LNCAP (cell line): ENCODE measurements at regions not wholly inside any gene's neighbourhood (a gene's known extent, or its start where the extent isn't known, plus 50 kb on each side); places are given as distances from the start of the nearest gene placed in this dataset.

ENCODE experiments used
- TF ChIP-seq, protein P1 (sequence below): fragments of 450-650 bp; IDR thresholded peaks from 2 replicates; pipeline ENCODE4 v1.5.1; 2017; ENCODE audit warnings: mild to moderate bottlenecking

DNA sequence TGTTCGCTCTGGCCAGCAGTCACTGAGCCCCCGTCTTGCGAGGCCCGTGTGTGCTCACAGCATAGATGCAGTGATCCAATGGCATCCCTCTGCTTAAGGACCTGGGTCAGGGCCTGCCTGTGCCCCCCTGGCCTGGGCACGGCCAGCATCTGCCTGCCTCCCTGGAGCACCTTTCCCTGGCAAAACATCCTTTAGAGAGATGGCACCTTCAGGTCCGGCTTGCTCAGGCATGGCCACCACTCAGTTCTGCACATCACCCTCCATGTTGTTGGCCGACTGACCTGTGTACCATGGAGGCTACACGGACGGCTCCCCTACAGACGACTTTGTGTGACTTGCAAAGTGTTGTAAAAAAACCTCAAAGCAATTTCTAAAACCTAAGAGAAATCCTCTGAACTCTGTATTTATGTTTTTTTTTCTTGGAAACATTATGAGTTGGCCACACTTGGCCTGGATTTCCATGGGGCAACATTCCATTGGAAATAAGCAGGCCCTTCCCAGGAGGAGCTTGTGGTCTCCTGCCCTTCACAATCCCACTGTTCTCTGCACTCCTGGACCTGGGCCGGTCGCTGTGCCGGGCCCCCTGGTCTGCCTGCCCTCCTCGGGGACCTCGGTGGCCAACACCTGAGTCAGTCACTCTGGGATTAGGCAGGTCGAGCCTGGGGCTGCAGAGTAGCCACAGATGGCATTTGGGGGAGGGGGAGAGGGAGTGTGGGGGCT is 592.4 kb downstream of the TBC1D22A start:
- TF ChIP-seq, protein P1, sequence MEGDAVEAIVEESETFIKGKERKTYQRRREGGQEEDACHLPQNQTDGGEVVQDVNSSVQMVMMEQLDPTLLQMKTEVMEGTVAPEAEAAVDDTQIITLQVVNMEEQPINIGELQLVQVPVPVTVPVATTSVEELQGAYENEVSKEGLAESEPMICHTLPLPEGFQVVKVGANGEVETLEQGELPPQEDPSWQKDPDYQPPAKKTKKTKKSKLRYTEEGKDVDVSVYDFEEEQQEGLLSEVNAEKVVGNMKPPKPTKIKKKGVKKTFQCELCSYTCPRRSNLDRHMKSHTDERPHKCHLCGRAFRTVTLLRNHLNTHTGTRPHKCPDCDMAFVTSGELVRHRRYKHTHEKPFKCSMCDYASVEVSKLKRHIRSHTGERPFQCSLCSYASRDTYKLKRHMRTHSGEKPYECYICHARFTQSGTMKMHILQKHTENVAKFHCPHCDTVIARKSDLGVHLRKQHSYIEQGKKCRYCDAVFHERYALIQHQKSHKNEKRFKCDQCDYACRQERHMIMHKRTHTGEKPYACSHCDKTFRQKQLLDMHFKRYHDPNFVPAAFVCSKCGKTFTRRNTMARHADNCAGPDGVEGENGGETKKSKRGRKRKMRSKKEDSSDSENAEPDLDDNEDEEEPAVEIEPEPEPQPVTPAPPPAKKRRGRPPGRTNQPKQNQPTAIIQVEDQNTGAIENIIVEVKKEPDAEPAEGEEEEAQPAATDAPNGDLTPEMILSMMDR: no peak

DNA sequence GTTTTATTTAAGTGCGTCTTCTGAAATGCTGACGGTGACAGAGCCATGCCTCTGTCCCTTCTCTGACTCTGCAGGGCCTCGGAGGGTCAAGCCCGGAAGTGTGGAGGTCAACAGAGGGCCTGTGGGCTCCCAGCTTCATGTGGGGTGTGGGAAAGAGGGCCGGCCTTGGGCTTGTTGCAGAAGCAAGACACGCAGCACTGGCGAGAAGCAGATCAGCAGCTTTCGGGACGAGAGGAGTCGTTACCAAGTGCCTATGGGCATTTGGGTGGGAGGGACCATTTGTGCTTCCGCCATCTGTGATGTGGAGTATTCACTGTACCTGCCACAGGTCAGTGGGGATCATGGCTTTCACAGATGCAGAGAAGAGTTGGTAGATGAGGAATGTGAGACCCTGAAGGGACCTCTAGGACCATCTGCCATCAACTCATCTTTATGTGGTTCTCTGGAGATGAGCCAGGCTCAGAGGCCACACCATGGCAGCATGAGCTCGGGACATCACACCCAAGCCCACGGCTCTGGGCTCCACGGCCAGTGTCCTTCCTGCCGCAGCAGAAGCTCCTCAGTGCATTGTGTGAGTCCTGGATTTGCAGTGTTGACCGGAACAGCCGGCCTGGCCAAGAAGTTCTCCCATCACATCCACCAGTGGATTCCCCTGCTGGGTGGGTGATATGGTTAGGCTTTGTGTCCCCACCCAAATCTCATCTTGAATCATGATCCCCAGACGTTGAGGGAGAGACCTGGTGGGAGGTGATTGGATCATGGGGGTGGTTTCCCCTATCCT is 590.7 kb downstream of the TBC1D22A start:
- TF ChIP-seq, protein P1: no peak

DNA sequence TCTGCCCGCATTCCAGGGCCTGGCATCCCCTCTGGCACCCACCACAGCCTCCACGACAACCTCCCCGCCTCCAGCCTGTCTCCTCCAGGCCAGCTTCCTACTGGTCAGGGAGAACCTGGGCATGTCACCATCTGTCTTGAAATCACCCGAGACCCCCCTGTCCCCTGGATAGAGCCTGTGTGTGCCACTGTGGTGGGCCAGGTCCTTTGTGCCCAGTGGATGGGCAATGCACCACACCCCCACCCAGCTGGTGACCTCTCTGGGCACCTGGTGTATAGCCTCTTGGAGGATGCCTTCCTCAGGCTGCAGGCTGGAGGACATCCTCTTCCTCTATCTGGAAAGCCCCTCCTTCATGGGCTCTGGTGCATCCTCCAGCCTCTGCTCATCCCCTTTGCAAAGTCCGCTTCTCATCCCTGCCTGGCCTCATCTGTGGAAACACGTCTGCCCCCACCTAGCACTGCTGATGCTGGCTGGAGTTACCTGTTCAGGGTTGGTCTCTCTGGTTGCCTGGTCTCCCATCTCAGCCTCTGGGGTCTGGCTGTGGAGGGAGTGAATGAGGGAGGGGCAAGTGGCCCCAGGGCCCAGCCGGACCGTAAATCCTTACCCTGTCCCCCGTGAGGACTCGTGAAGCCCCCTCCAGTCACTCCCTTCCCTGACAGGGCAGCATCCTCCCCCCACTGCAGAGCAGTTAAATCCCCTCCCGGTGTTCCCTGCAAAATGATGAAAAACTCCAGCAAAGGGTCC is 589.6 kb downstream of the TBC1D22A start:
- TF ChIP-seq, protein P1: no peak

DNA sequence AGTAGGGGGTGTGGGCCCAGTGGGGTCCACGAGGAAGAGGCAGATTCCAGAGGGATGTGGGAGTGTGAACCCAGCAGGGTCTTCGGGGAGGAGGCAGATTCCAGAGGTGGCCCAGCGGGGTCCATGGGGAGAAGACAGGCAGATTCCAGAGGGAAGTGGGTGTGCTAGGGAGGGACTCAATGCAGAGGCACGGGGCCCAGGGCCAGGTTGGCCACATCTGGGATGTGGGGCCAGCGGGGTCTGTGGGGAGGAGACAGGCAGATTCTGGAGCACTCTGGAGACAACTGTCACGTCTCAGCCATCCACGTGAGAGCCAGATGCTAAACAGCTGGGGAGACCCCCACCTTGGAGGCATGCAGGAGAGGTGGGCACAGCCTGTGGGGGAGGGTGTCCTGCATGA is 582.6 kb downstream of the TBC1D22A start:
- TF ChIP-seq, protein P1: no peak

DNA sequence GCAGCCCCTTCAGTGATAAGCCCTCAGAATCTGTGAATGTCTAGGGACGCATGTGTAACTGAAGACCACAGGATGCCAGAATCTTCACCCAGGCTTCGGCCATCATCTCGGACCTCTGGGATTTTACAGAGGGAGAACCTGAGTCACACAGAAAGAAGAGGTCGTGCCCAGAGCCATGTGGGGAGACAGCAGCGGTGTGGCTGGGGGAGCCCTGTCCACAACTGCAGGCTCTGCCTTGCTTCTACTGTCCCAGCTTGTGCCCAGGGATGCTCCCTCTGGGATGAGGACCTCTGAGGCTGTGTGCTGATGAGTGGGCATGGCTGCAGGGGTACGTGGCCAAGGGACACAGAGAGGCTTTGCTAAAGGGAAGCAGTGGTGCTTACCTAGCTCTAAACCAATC is 582.0 kb downstream of the TBC1D22A start:
- TF ChIP-seq, protein P1: no peak

DNA sequence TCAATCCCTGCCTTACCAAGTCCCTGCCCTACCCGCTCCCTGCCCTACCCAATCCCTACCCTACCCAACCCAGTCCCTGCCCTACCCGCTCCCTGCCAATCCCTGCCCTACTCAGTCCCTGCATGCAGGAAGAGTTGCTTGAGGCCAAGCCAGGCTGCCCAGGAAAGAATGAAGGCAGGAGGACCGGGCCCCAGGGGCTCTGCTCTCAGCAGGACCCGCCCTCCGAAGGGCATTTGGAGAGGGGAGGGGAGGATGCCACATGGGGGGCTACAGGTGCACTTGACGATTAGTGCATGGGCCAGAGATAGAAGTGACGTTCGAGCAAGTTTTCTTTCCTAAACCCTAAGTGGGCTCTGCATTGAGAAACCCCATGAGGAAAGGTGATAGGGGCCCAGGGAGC is 581.2 kb downstream of the TBC1D22A start:
- TF ChIP-seq, protein P1: no peak

DNA sequence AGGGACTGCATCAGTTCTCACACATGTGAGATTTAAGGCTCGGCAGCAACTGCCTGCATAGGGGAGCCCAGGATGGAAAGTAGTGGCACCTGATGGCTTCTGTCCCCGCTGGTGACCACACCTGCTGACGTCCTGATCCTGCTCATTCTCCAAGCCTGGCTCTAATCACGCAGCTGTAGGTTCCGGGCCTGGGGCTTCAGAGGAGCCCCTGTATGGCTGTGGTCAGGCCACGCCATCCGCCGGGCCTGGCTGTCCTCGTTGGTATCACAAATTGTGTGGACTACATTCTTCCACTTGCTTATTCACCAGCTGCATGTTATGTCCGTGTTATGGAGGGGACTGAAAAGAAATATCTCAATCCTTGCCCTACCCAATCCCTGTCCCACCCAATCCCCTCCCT is 580.0 kb downstream of the TBC1D22A start:
- TF ChIP-seq, protein P1: no peak
